ENCODE measurements at regions not wholly inside any gene's neighbourhood (a gene's known extent, or its start where the extent isn't known, plus 50 kb on each side); places are given as distances from the start of the nearest gene placed in this dataset.

GRCh38 chr15:61796056-61796455 lies 264.2 kb downstream of the VPS13C start:
- TF ChIP-seq, protein P1, sequence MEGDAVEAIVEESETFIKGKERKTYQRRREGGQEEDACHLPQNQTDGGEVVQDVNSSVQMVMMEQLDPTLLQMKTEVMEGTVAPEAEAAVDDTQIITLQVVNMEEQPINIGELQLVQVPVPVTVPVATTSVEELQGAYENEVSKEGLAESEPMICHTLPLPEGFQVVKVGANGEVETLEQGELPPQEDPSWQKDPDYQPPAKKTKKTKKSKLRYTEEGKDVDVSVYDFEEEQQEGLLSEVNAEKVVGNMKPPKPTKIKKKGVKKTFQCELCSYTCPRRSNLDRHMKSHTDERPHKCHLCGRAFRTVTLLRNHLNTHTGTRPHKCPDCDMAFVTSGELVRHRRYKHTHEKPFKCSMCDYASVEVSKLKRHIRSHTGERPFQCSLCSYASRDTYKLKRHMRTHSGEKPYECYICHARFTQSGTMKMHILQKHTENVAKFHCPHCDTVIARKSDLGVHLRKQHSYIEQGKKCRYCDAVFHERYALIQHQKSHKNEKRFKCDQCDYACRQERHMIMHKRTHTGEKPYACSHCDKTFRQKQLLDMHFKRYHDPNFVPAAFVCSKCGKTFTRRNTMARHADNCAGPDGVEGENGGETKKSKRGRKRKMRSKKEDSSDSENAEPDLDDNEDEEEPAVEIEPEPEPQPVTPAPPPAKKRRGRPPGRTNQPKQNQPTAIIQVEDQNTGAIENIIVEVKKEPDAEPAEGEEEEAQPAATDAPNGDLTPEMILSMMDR (IDR thresholded peaks at IDR 0.05): no peak
- TF ChIP-seq FOXJ3 (CRISPR knock-in tag; IDR thresholded peaks at IDR 0.05; ENCODE audit: borderline replicate concordance) (no peak), ESRRA (CRISPR knock-in tag; IDR thresholded peaks at IDR 0.05; ENCODE audit: borderline replicate concordance) (no peak), NFE2L1 (CRISPR knock-in tag; IDR thresholded peaks at IDR 0.05) (no peak), TCF7 (CRISPR knock-in tag; IDR thresholded peaks at IDR 0.05; ENCODE audit: low read depth) (no peak), MXD4 (CRISPR knock-in tag; IDR thresholded peaks at IDR 0.05; ENCODE audit: borderline replicate concordance) (no peak), CREB1 (CRISPR knock-in tag; IDR thresholded peaks at IDR 0.05) (no peak), ATF2 (CRISPR knock-in tag; IDR thresholded peaks at IDR 0.05; ENCODE audit: borderline replicate concordance, low read depth) (no peak), JUN (CRISPR knock-in tag; IDR thresholded peaks at IDR 0.05) (no peak)
- TF ChIP-seq, protein P2, sequence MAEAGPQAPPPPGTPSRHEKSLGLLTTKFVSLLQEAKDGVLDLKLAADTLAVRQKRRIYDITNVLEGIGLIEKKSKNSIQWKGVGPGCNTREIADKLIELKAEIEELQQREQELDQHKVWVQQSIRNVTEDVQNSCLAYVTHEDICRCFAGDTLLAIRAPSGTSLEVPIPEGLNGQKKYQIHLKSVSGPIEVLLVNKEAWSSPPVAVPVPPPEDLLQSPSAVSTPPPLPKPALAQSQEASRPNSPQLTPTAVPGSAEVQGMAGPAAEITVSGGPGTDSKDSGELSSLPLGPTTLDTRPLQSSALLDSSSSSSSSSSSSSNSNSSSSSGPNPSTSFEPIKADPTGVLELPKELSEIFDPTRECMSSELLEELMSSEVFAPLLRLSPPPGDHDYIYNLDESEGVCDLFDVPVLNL (CRISPR knock-in tag; IDR thresholded peaks at IDR 0.05; ENCODE audit: borderline replicate concordance, low read depth): no peak
- TF ChIP-seq, protein P3, sequence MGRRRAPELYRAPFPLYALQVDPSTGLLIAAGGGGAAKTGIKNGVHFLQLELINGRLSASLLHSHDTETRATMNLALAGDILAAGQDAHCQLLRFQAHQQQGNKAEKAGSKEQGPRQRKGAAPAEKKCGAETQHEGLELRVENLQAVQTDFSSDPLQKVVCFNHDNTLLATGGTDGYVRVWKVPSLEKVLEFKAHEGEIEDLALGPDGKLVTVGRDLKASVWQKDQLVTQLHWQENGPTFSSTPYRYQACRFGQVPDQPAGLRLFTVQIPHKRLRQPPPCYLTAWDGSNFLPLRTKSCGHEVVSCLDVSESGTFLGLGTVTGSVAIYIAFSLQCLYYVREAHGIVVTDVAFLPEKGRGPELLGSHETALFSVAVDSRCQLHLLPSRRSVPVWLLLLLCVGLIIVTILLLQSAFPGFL (CRISPR knock-in tag; IDR thresholded peaks at IDR 0.05; ENCODE audit: borderline replicate concordance): no peak
- TF ChIP-seq, protein P4, sequence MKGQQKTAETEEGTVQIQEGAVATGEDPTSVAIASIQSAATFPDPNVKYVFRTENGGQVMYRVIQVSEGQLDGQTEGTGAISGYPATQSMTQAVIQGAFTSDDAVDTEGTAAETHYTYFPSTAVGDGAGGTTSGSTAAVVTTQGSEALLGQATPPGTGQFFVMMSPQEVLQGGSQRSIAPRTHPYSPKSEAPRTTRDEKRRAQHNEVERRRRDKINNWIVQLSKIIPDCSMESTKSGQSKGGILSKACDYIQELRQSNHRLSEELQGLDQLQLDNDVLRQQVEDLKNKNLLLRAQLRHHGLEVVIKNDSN (CRISPR knock-in tag; IDR thresholded peaks at IDR 0.05): no peak
- TF ChIP-seq, protein P5, sequence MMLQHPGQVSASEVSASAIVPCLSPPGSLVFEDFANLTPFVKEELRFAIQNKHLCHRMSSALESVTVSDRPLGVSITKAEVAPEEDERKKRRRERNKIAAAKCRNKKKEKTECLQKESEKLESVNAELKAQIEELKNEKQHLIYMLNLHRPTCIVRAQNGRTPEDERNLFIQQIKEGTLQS (CRISPR knock-in tag; conservative IDR thresholded peaks at IDR 0.05): no peak
- TF ChIP-seq, protein P6, sequence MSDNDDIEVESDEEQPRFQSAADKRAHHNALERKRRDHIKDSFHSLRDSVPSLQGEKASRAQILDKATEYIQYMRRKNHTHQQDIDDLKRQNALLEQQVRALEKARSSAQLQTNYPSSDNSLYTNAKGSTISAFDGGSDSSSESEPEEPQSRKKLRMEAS (CRISPR knock-in tag; IDR thresholded peaks at IDR 0.05): no peak

Data from WTC11 (cell line).